ENCODE measurements at regions not wholly inside any gene's neighbourhood (a gene's known extent, or its start where the extent isn't known, plus 50 kb on each side); places are given as distances from the start of the nearest gene placed in this dataset.
"Not testable (repeated sequence)": the region's sequence is repeated elsewhere in the genome, so short reads cannot be mapped to it uniquely, and the experiment has no call there.

- peak; percentile 42 for DNase-seq (ENCODE audit: low spot score)
- in situ Hi-C loops (cut with MboI; ENCODE audit: low sequenced_read_pairs, unreplicated experiment): no loop called here
Measured at GRCh38 chr10:28179006-28179742, 123.7 kb downstream of the MPP7 start.

GRCh38 chr10:28177944-28178637 lies 124.8 kb downstream of the MPP7 start:
- in situ Hi-C loops (cut with MboI; ENCODE audit: low sequenced_read_pairs, unreplicated experiment): no loop called here
- TF ChIP-seq CTCF (IDR thresholded peaks at IDR 0.05; ENCODE audit: borderline replicate concordance, control extremely low read depth, extremely low read depth, insufficient read depth, missing control alignments): no peak
- DNase-seq (ENCODE audit: low spot score): peak; percentile 18

More at GRCh38 chr10:28179006-28179742, 123.7 kb downstream of the MPP7 start:
- TF ChIP-seq CTCF (IDR thresholded peaks at IDR 0.05; ENCODE audit: borderline replicate concordance, control extremely low read depth, extremely low read depth, insufficient read depth, missing control alignments): peak; percentile 53

- DNase-seq (ENCODE audit: low spot score); in situ Hi-C loops (cut with MboI; ENCODE audit: low sequenced_read_pairs, unreplicated experiment): not testable (repeated sequence)
Measured at GRCh38 chr10:28176498-28176897, 126.4 kb downstream of the MPP7 start.

GRCh38 chr10:28172223-28172610 lies 130.6 kb downstream of the MPP7 start:
- no peak for TF ChIP-seq CTCF (IDR thresholded peaks at IDR 0.05; ENCODE audit: borderline replicate concordance, control extremely low read depth, extremely low read depth, insufficient read depth, missing control alignments)
- DNase-seq (ENCODE audit: low spot score): no peak
- in situ Hi-C loops (cut with MboI; ENCODE audit: low sequenced_read_pairs, unreplicated experiment): no loop called here

- TF ChIP-seq CTCF (IDR thresholded peaks at IDR 0.05; ENCODE audit: borderline replicate concordance, control extremely low read depth, extremely low read depth, insufficient read depth, missing control alignments): no peak
- in situ Hi-C loops (cut with MboI; ENCODE audit: low sequenced_read_pairs, unreplicated experiment): no loop called here
- no peak for DNase-seq (ENCODE audit: low spot score)
Measured at GRCh38 chr10:28171468-28172222, 131.2 kb downstream of the MPP7 start.

- in situ Hi-C loops (cut with MboI; ENCODE audit: low sequenced_read_pairs, unreplicated experiment): no loop called here
- TF ChIP-seq CTCF (IDR thresholded peaks at IDR 0.05; ENCODE audit: borderline replicate concordance, control extremely low read depth, extremely low read depth, insufficient read depth, missing control alignments): no peak
- no peak for DNase-seq (ENCODE audit: low spot score)
Measured at GRCh38 chr10:28169525-28169924, 133.3 kb downstream of the MPP7 start.
